ENCODE measurements at regions not wholly inside any gene's neighbourhood (a gene's known extent, or its start where the extent isn't known, plus 50 kb on each side); places are given as distances from the start of the nearest gene placed in this dataset.
"Not testable (repeated sequence)": the region's sequence is repeated elsewhere in the genome, so short reads cannot be mapped to it uniquely, and the experiment has no call there.

DNA sequence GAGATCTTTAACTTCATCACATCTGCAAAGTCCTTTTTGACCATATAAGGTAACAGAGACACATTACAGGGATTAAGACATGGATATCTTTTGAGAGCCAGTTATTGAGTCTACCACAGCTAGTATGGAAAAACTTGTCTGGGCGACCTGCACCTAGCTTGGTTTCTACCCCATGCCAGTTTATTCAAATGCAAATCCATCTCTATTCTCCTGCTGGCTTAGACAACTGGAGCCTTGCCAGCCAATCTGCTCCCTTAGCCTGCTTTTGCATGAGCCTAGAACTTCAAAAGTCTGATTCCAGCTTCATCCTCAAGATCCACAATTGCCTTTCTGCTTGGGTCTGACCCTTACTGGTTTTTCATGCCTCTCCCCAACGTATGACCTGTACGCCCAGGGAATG lies 212.0 kb upstream of the AFF2 start:
- Mint-ChIP-seq H3K36me3 (no peaks in the 10 kb centered on the region), H3K27ac (no peak overlapping the region), H3K27me3 (no peaks in the 10 kb centered on the region), H3K4me1 (peaks cover 0 to 5% (median 0%) of the 10 kb centered on the region in 4 donors), H3K4me3 (no peak overlapping the region), H3K9me3 (peaks cover 0 to 1% (median 0%) of the 10 kb centered on the region in 7 donors)
- no peak overlapping the region for H3K4me3 ChIP-seq (ENCODE audit: low read depth, low read length)
- H3K4me1 ChIP-seq (ENCODE audit: control insufficient read depth, insufficient read depth, low read length, poor library complexity, severe bottlenecking): no peaks in the 10 kb centered on the region
- H3K27me3 ChIP-seq (ENCODE audit: control insufficient read depth, insufficient read depth, low read length): no peaks in the 10 kb centered on the region
- ATAC-seq (ENCODE audit: low read depth in 2 of 2) (no peak), DNase-seq (no peak)
- H3K27ac ChIP-seq (ENCODE audit: insufficient read depth, low read length, poor library complexity, severe bottlenecking): no peak overlapping the region
- H3K36me3 ChIP-seq (ENCODE audit: control insufficient read depth, insufficient read depth, low read length): no peaks in the 10 kb centered on the region
- no peaks in the 10 kb centered on the region for H3K9me3 ChIP-seq (ENCODE audit: control insufficient read depth in 2 of 2, low read length in 2 of 2)

- Mint-ChIP-seq H3K36me3 (no peaks in the 10 kb centered on the region), H3K4me3 (no peak overlapping the region), H3K27ac (no peak overlapping the region), H3K9me3 (peaks cover 0 to 1% (median 0%) of the 10 kb centered on the region in 7 donors), H3K27me3 (no peaks in the 10 kb centered on the region), H3K4me1 (peaks cover 0 to 2% (median 0%) of the 10 kb centered on the region in 4 donors)
- Histone ChIP-seq H3K4me1 (ENCODE audit: control insufficient read depth, insufficient read depth, low read length, poor library complexity, severe bottlenecking) (no peaks in the 10 kb centered on the region), H3K36me3 (ENCODE audit: control insufficient read depth, insufficient read depth, low read length) (no peaks in the 10 kb centered on the region), H3K27me3 (ENCODE audit: control insufficient read depth, insufficient read depth, low read length) (no peaks in the 10 kb centered on the region), H3K9me3 (ENCODE audit: control insufficient read depth in 2 of 2, low read length in 2 of 2) (no peaks in the 10 kb centered on the region), H3K27ac (ENCODE audit: insufficient read depth, low read length, poor library complexity, severe bottlenecking) (no peak overlapping the region), H3K4me3 (ENCODE audit: low read depth, low read length) (no peak overlapping the region)
- DNase-seq: no peak
- no peak for ATAC-seq (ENCODE audit: low read depth in 2 of 2)
Observed at GRCh38 chrX:148290041-148290440, 210.4 kb upstream of the AFF2 start.

DNA sequence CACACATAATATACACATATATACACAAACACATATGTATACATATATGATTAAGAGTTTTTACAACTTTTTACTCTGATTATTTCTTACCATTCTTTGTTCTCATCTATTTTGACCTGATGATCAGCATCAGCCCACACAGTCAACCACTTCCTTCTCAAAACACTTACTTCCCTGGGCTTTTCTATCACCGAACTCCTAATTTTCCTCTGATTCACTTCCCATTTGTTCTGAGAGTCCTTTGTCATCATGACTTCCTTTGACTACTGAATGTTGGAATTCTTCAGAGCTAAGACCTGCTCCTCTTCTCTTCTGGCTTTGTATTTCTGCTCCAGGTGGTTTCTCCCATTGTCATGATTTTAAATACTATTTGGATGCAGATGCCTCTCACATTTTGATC lies 209.5 kb upstream of the AFF2 start:
- Histone ChIP-seq H3K4me1 (ENCODE audit: control insufficient read depth, insufficient read depth, low read length, poor library complexity, severe bottlenecking) (no peaks in the 10 kb centered on the region), H3K27ac (ENCODE audit: insufficient read depth, low read length, poor library complexity, severe bottlenecking) (no peak overlapping the region), H3K9me3 (ENCODE audit: control insufficient read depth in 2 of 2, low read length in 2 of 2) (no peaks in the 10 kb centered on the region), H3K27me3 (ENCODE audit: control insufficient read depth, insufficient read depth, low read length) (no peaks in the 10 kb centered on the region), H3K36me3 (ENCODE audit: control insufficient read depth, insufficient read depth, low read length) (no peaks in the 10 kb centered on the region), H3K4me3 (ENCODE audit: low read depth, low read length) (no peak overlapping the region)
- H3K36me3 Mint-ChIP-seq: no peaks in the 10 kb centered on the region
- no peaks in the 10 kb centered on the region for H3K27me3 Mint-ChIP-seq
- ATAC-seq (ENCODE audit: low read depth in 2 of 2) (no peak), DNase-seq (no peak)
- H3K9me3 Mint-ChIP-seq: peaks cover 0 to 3% (median 0%) of the 10 kb centered on the region in 7 donors
- H3K4me3 Mint-ChIP-seq: no peak overlapping the region
- peaks cover 0 to 6% (median 4%) of the 10 kb centered on the region in 4 donors for H3K4me1 Mint-ChIP-seq
- peak overlapping the region in 1 of 3 donors; percentile 29 for H3K27ac Mint-ChIP-seq

- ATAC-seq (ENCODE audit: low read depth in 2 of 2) (peak in 1 of 2 donors; percentile 34), DNase-seq (no peak)
- Histone ChIP-seq H3K9me3 (ENCODE audit: control insufficient read depth in 2 of 2, low read length in 2 of 2) (no peaks in the 10 kb centered on the region), H3K27me3 (ENCODE audit: control insufficient read depth, insufficient read depth, low read length) (no peaks in the 10 kb centered on the region), H3K4me3 (ENCODE audit: low read depth, low read length) (no peak overlapping the region), H3K4me1 (ENCODE audit: control insufficient read depth, insufficient read depth, low read length, poor library complexity, severe bottlenecking) (no peaks in the 10 kb centered on the region), H3K36me3 (ENCODE audit: control insufficient read depth, insufficient read depth, low read length) (no peaks in the 10 kb centered on the region), H3K27ac (ENCODE audit: insufficient read depth, low read length, poor library complexity, severe bottlenecking) (no peak overlapping the region)
- Mint-ChIP-seq H3K27ac (no peak overlapping the region), H3K4me3 (no peak overlapping the region), H3K4me1 (peaks cover 0 to 8% (median 3%) of the 10 kb centered on the region in 4 donors), H3K36me3 (no peaks in the 10 kb centered on the region), H3K9me3 (peaks cover 0 to 8% (median 0%) of the 10 kb centered on the region in 7 donors), H3K27me3 (no peaks in the 10 kb centered on the region)
Observed at GRCh38 chrX:148298737-148299136, 201.7 kb upstream of the AFF2 start.

- not testable (repeated sequence) for H3K4me3 Mint-ChIP-seq; H3K36me3 ChIP-seq (ENCODE audit: control insufficient read depth, insufficient read depth, low read length); ATAC-seq (ENCODE audit: low read depth in 2 of 2); H3K27me3 Mint-ChIP-seq; H3K9me3 Mint-ChIP-seq; DNase-seq; H3K36me3 Mint-ChIP-seq; H3K27me3 ChIP-seq (ENCODE audit: control insufficient read depth, insufficient read depth, low read length); H3K9me3 ChIP-seq (ENCODE audit: control insufficient read depth in 2 of 2, low read length in 2 of 2); H3K27ac ChIP-seq (ENCODE audit: insufficient read depth, low read length, poor library complexity, severe bottlenecking); H3K4me1 ChIP-seq (ENCODE audit: control insufficient read depth, insufficient read depth, low read length, poor library complexity, severe bottlenecking); H3K4me3 ChIP-seq (ENCODE audit: low read depth, low read length); H3K27ac Mint-ChIP-seq
- H3K4me1 Mint-ChIP-seq: peaks cover 3 to 21% (median 13%) of the 10 kb centered on the region in 4 donors
Observed at GRCh38 chrX:148305214-148305613, 195.2 kb upstream of the AFF2 start.

DNA sequence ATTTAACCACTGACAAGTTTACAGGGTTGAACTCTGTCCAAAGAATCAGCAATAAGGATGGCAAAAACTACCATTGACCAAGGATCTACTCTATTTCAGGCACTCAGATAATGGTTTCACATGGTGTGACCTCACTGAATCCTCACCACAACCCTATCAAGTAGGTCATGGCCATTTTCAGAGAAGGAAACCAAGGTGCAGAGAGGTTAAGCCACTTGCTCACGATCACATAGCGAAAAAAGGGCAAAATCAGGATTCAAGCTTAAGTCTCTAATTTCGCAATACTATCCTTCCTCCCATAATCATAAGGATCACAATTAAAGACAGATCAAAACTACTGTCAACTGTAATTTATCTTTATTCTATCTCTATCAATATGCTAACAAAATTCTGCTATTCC lies 191.0 kb upstream of the AFF2 start:
- ATAC-seq (ENCODE audit: low read depth in 2 of 2) (no peak), DNase-seq (no peak)
- Histone ChIP-seq H3K36me3 (ENCODE audit: control insufficient read depth, insufficient read depth, low read length) (no peaks in the 10 kb centered on the region), H3K4me1 (ENCODE audit: control insufficient read depth, insufficient read depth, low read length, poor library complexity, severe bottlenecking) (peaks cover 26% of the 10 kb centered on the region), H3K4me3 (ENCODE audit: low read depth, low read length) (no peak overlapping the region), H3K9me3 (ENCODE audit: control insufficient read depth in 2 of 2, low read length in 2 of 2) (no peaks in the 10 kb centered on the region), H3K27ac (ENCODE audit: insufficient read depth, low read length, poor library complexity, severe bottlenecking) (no peak overlapping the region), H3K27me3 (ENCODE audit: control insufficient read depth, insufficient read depth, low read length) (no peaks in the 10 kb centered on the region)
- no peaks in the 10 kb centered on the region for H3K36me3 Mint-ChIP-seq
- H3K4me3 Mint-ChIP-seq: peak overlapping the region in 1 of 4 donors; percentile 40
- peak overlapping the region in 1 of 3 donors; percentile 32 for H3K27ac Mint-ChIP-seq
- H3K27me3 Mint-ChIP-seq: peaks cover 4% of the 10 kb centered on the region
- H3K9me3 Mint-ChIP-seq: peaks cover 0 to 2% (median 0%) of the 10 kb centered on the region in 7 donors
- peaks cover 16 to 44% (median 26%) of the 10 kb centered on the region in 4 donors for H3K4me1 Mint-ChIP-seq

DNA sequence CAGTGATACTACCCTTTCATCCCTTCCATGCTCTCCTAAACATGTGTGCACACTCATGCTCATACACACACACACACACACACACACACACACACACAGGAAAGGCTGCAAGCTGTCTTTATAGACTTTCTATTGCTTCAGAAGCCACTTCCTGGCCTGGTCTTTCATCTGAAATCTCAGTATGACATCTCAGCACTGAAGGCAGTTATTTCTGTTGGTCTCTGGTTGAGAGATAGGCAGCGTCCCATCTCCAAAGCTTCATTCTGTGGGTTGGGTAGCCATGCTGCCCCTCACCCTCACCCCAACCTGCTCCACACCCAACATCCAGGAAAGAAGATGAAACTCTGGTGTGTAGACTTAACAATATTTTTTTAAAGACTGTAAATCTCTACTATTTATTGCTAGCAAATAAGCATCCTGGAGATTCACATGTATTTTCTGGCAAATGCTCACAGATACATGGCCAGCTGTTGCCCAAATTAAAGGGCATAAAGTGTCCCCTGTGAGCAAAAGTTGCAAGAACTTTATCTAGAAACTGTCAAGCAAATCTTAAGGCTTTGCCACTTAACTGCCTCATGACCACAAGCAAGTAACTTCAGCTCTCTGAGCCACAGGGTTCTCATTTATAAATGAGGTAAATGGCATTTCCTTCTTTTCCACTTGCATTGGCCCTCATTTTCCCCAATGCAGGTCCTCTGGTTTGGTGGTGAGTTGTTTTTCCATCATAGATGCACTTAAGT lies 189.8 kb upstream of the AFF2 start:
- DNase-seq: peak; percentile 12 to 86 (median 73)
- H3K9me3 ChIP-seq (ENCODE audit: control insufficient read depth in 2 of 2, low read length in 2 of 2): no peaks in the 10 kb centered on the region
- H3K4me3 ChIP-seq (ENCODE audit: low read depth, low read length): peak overlapping the region; percentile 30
- Mint-ChIP-seq H3K27me3 (peaks cover 4% of the 10 kb centered on the region), H3K4me1 (peaks cover 16 to 44% (median 26%) of the 10 kb centered on the region in 4 donors), H3K9me3 (peaks cover 0 to 2% (median 0%) of the 10 kb centered on the region in 7 donors), H3K27ac (peak overlapping the region; percentile 82 to 91 (median 91)), H3K36me3 (no peaks in the 10 kb centered on the region), H3K4me3 (peak overlapping the region in 3 of 4 donors; percentile 60 to 84 (median 78))
- peak; percentile 86 to 93 for ATAC-seq (ENCODE audit: low read depth in 2 of 2)
- H3K4me1 ChIP-seq (ENCODE audit: control insufficient read depth, insufficient read depth, low read length, poor library complexity, severe bottlenecking): peaks cover 26% of the 10 kb centered on the region
- H3K27me3 ChIP-seq (ENCODE audit: control insufficient read depth, insufficient read depth, low read length): no peaks in the 10 kb centered on the region
- no peaks in the 10 kb centered on the region for H3K36me3 ChIP-seq (ENCODE audit: control insufficient read depth, insufficient read depth, low read length)
- H3K27ac ChIP-seq (ENCODE audit: insufficient read depth, low read length, poor library complexity, severe bottlenecking): peak overlapping the region; percentile 44

DNA sequence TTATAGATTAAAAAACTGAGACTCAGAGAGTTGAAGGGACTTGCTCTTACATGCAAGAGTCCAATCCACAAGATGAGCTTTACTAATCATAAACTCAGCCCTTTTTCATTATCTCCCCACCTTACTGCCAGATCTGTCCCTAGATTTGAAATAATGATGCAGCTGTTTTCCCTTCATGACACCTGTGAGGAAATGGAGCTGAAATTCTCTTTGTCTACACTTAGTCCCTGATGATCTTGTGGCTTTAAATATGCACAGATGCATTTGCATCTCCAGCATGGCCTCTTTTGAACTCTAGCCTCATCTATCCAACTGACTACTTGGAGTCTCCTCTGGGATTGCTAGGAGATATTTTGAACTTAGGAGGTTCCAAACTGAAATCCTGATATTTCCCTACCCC lies 188.9 kb upstream of the AFF2 start:
- no peak overlapping the region for H3K27ac ChIP-seq (ENCODE audit: insufficient read depth, low read length, poor library complexity, severe bottlenecking)

More for the DNA sequence above, 188.9 kb upstream of the AFF2 start:
- H3K9me3 ChIP-seq (ENCODE audit: control insufficient read depth in 2 of 2, low read length in 2 of 2): no peaks in the 10 kb centered on the region
- H3K4me3 Mint-ChIP-seq: peak overlapping the region in 2 of 4 donors; percentile 3 to 30
- H3K27ac Mint-ChIP-seq: peak overlapping the region; percentile 69 to 88 (median 87)
- H3K4me3 ChIP-seq (ENCODE audit: low read depth, low read length): no peak overlapping the region
- H3K4me1 ChIP-seq (ENCODE audit: control insufficient read depth, insufficient read depth, low read length, poor library complexity, severe bottlenecking): peaks cover 26% of the 10 kb centered on the region
- H3K36me3 Mint-ChIP-seq: no peaks in the 10 kb centered on the region
- peaks cover 0 to 2% (median 0%) of the 10 kb centered on the region in 7 donors for H3K9me3 Mint-ChIP-seq
- no peaks in the 10 kb centered on the region for H3K27me3 ChIP-seq (ENCODE audit: control insufficient read depth, insufficient read depth, low read length)
- H3K27me3 Mint-ChIP-seq: peaks cover 4% of the 10 kb centered on the region
- H3K4me1 Mint-ChIP-seq: peaks cover 16 to 47% (median 26%) of the 10 kb centered on the region in 4 donors
- H3K36me3 ChIP-seq (ENCODE audit: control insufficient read depth, insufficient read depth, low read length): no peaks in the 10 kb centered on the region
- DNase-seq (no peak), ATAC-seq (ENCODE audit: low read depth in 2 of 2) (no peak)

Measured in CD4-positive, CD25-positive, alpha-beta regulatory T cell (primary cell).